GM23338 (cell line): ENCODE measurements at regions not wholly inside any gene's neighbourhood (a gene's known extent, or its start where the extent isn't known, plus 50 kb on each side); places are given as distances from the start of the nearest gene placed in this dataset.

Experiments used
- ATAC-seq: fragments of 200-7000 bp; cut with Tn5 transposase; 3 replicates; pipeline ENCODE4 v1.9.1; 2020
- DNase-seq: peaks from one replicate; pipeline ENCODE4 v3.0.0-alpha.2; 2015; ENCODE audit warnings: low spot score
- H2AFZ ChIP-seq: fragments of 200-600 bp; sonication (generic); 2 replicates; pipeline ENCODE4 v1.8.0; 2016; ENCODE audit warnings: antibody characterized with exemption, mild to moderate bottlenecking, moderate library complexity
- H3F3A ChIP-seq: fragments of 200-600 bp; sonication (generic); replicated peaks from 2 replicates; pipeline ENCODE4 v1.8.0; 2017; ENCODE audit warnings: antibody characterized with exemption, mixed run types, low read depth
- H3K27ac ChIP-seq: fragments of 200-600 bp; sonication (generic); 2 replicates; pipeline ENCODE4 v1.6.1; 2016; ENCODE audit warnings: low read depth
- H3K27me3 ChIP-seq: fragments of 200-600 bp; sonication (generic); 2 replicates; pipeline ENCODE4 v1.8.0; 2016; ENCODE audit warnings: mild to moderate bottlenecking, mixed run types, moderate library complexity; ENCODE audit not compliant: insufficient read depth
- H3K36me3 ChIP-seq: fragments of 200-600 bp; sonication (generic); 2 replicates; pipeline ENCODE4 v1.8.0; 2016; ENCODE audit warnings: mild to moderate bottlenecking; ENCODE audit not compliant: insufficient read depth
- H3K4me1 ChIP-seq: fragments of 200-600 bp; sonication (generic); 2 replicates; pipeline ENCODE4 v1.8.0; 2016; ENCODE audit warnings: mild to moderate bottlenecking, moderate library complexity; ENCODE audit not compliant: insufficient read depth
- H3K4me2 ChIP-seq: fragments of 200-600 bp; sonication (generic); 2 replicates; pipeline ENCODE4 v1.7.1; 2017; ENCODE audit warnings: mixed run types
- H3K4me3 ChIP-seq: fragments of 200-600 bp; sonication (generic); 2 replicates; pipeline ENCODE4 v1.6.1; 2016; ENCODE audit warnings: mixed run types
- H3K79me2 ChIP-seq: fragments of 200-600 bp; sonication (generic); replicated peaks from 2 replicates; pipeline ENCODE4 v1.8.0; 2017; ENCODE audit warnings: mild to moderate bottlenecking; ENCODE audit not compliant: insufficient read depth
- H3K9me2 ChIP-seq: fragments of 200-600 bp; sonication (generic); 2 replicates; pipeline ENCODE4 v1.8.0; 2017; ENCODE audit not compliant: insufficient read depth
- H4K20me1 ChIP-seq: fragments of 200-600 bp; sonication (generic); replicated peaks from 2 replicates; pipeline ENCODE4 v1.8.0; 2017; ENCODE audit warnings: mild to moderate bottlenecking; ENCODE audit not compliant: insufficient read depth
- H3K27ac Mint-ChIP-seq: 2 replicates; pipeline ENCODE4 v1.8.0; 2020; ENCODE audit warnings: inconsistent platforms, mild to moderate bottlenecking, moderate library complexity, mixed read lengths
- H3K27me3 Mint-ChIP-seq: 3 replicates; pipeline ENCODE4 v1.8.0; 2022; ENCODE audit warnings: low read depth, mild to moderate bottlenecking, moderate library complexity, mixed read lengths, inconsistent platforms; ENCODE audit not compliant: insufficient read depth, poor library complexity
- H3K36me3 Mint-ChIP-seq: 3 replicates; pipeline ENCODE4 v1.8.0; 2021; ENCODE audit warnings: low read depth, mild to moderate bottlenecking, inconsistent platforms, moderate library complexity, mixed read lengths
- H3K4me1 Mint-ChIP-seq: 3 replicates; pipeline ENCODE4 v1.8.0; 2020; ENCODE audit warnings: mild to moderate bottlenecking, inconsistent platforms, mixed read lengths
- H3K4me3 Mint-ChIP-seq: 3 replicates; pipeline ENCODE4 v1.8.0; 2021; ENCODE audit warnings: moderate library complexity, mild to moderate bottlenecking, inconsistent platforms, mixed read lengths
- H3K9me3 Mint-ChIP-seq: 3 replicates; pipeline ENCODE4 v1.8.0; 2020; ENCODE audit warnings: moderate library complexity, mild to moderate bottlenecking, inconsistent platforms, mixed read lengths
- CREB1 ChIP-seq: fragments of 250-450 bp; sonication (Bioruptor Pico); IDR thresholded peaks from 2 replicates; pipeline ENCODE4 v1.5.0; 2020; ENCODE audit warnings: low read depth, mild to moderate bottlenecking, moderate library complexity
- CTCF ChIP-seq, 2 experiments: fragments of 200-600 bp in 1 of 2; sonication (generic) in 1 of 2; conservative IDR thresholded peaks; 2 replicates each; pipeline versions ENCODE4 v1.5.1 to v1.6.1; 2016 to 2017; ENCODE audit warnings: antibody characterized with exemption in 2 of 2, low read depth in 2 of 2, mild to moderate bottlenecking in 2 of 2, moderate library complexity in 1 of 2
- ETS1 ChIP-seq: IDR thresholded peaks from 2 replicates; pipeline ENCODE4 v1.6.1; 2016; ENCODE audit warnings: antibody characterized with exemption
- EZH2 ChIP-seq: fragments of 200-600 bp; sonication (generic); IDR thresholded peaks from one replicate; pipeline ENCODE4 v1.8.0; 2017; ENCODE audit warnings: antibody characterized with exemption, mild to moderate bottlenecking, low read depth; ENCODE audit not compliant: unreplicated experiment
- EZH2phosphoT487 ChIP-seq: fragments of 200-600 bp; sonication (generic); IDR thresholded peaks from one replicate; pipeline ENCODE4 v1.8.1; 2018; ENCODE audit warnings: antibody characterized with exemption; ENCODE audit not compliant: unreplicated experiment
- JUNB ChIP-seq: IDR thresholded peaks from one replicate; pipeline ENCODE4 v1.6.1; 2016; ENCODE audit warnings: antibody characterized with exemption; ENCODE audit not compliant: unreplicated experiment
- NANOG ChIP-seq: IDR thresholded peaks from 2 replicates; pipeline ENCODE4 v1.6.1; 2016; ENCODE audit warnings: antibody characterized with exemption, borderline replicate concordance
- POLR2AphosphoS5 ChIP-seq: IDR thresholded peaks from 2 replicates; pipeline ENCODE4 v1.6.1; 2016; ENCODE audit warnings: antibody characterized with exemption, low read depth
- REST ChIP-seq: IDR thresholded peaks from one replicate; pipeline ENCODE4 v1.6.1; 2018; ENCODE audit warnings: antibody characterized with exemption; ENCODE audit not compliant: unreplicated experiment
- STAT1 ChIP-seq: IDR thresholded peaks from one replicate; pipeline ENCODE4 v1.6.1; 2016; ENCODE audit warnings: antibody characterized with exemption; ENCODE audit not compliant: unreplicated experiment
- ZNF114 ChIP-seq: fragments of 250-450 bp; sonication (Bioruptor Pico); IDR thresholded peaks from 2 replicates; pipeline ENCODE4 v1.5.0; 2020; ENCODE audit warnings: mild to moderate bottlenecking, moderate library complexity
- ZNF331 ChIP-seq: fragments of 250-450 bp; sonication (Bioruptor Pico); IDR thresholded peaks from 2 replicates; pipeline ENCODE4 v1.5.0; 2020; ENCODE audit warnings: low read depth, mild to moderate bottlenecking, moderate library complexity
- ZNF462 ChIP-seq: fragments of 250-450 bp; sonication (Bioruptor Pico); IDR thresholded peaks from 2 replicates; pipeline ENCODE4 v1.5.0; 2020; ENCODE audit warnings: mild to moderate bottlenecking, moderate library complexity

- Mint-ChIP-seq H3K4me3 (no peak overlapping the region), H3K27me3 (no peaks in the 10 kb centered on the region), H3K4me1 (peaks cover 40% of the 10 kb centered on the region), H3K9me3 (no peaks in the 10 kb centered on the region), H3K36me3 (no peaks in the 10 kb centered on the region), H3K27ac (no peak overlapping the region)
- ATAC-seq (no peak), DNase-seq (no peak)
- Histone ChIP-seq H3K4me3 (no peak overlapping the region), H3K27ac (no peak overlapping the region), H3K36me3 (no peaks in the 10 kb centered on the region), H3F3A (no peaks in the 10 kb centered on the region), H3K79me2 (no peaks in the 10 kb centered on the region), H2AFZ (no peak overlapping the region), H3K9me2 (no peaks in the 10 kb centered on the region), H3K4me2 (no peak overlapping the region), H3K27me3 (no peaks in the 10 kb centered on the region), H3K4me1 (peaks cover 51% of the 10 kb centered on the region), H4K20me1 (no peaks in the 10 kb centered on the region)
- TF ChIP-seq ZNF462 (no peak), ZNF331 (no peak), JUNB (no peak), ZNF114 (CRISPR knock-in tag) (no peak), CREB1 (CRISPR knock-in tag) (no peak), POLR2AphosphoS5 (no peak), CTCF (conservative IDR thresholded peaks at IDR 0.05; ENCODE audit: low read depth in 2 of 2) (no peak), EZH2phosphoT487 (no peak), NANOG (no peak), EZH2 (no peak), STAT1 (no peak), ETS1 (no peak), REST (no peak)
Observed at GRCh38 chr2:143823876-143824275, 694.7 kb downstream of the ARHGAP15 start.
